Body of pancreas (tissue), 4 donors: ENCODE measurements at regions not wholly inside any gene's neighbourhood (a gene's known extent, or its start where the extent isn't known, plus 50 kb on each side); places are given as distances from the start of the nearest gene placed in this dataset.

Experiments used
- ATAC-seq: fragments of 150-250 bp; one replicate; pipeline ENCODE4 v1.9.1; 2016
- DNase-seq, 4 donors: peaks; one replicate each; pipeline ENCODE4 v3.0.0-alpha.2; 2019
- H3K27ac ChIP-seq, 4 donors: fragments of 200-600 bp; sonication (generic); 1 replicate in 3 of 4; 2 replicates in 1 of 4; pipeline versions ENCODE4 v1.5.1 to v1.6.1; 2016 to 2019; ENCODE audit warnings: mild to moderate bottlenecking in 1 of 4, mixed read lengths in 1 of 4, moderate library complexity in 1 of 4
- H3K27me3 ChIP-seq, 2 donors: fragments of 200-600 bp; sonication (generic); one replicate each; pipeline ENCODE4 v1.6.0; 2016; ENCODE audit warnings: mild to moderate bottlenecking in 1 of 2
- H3K36me3 ChIP-seq, 2 donors: fragments of 200-600 bp; sonication (generic); replicated peaks in 1 of 2; 2 replicates each; pipeline ENCODE4 v1.5.1; 2016; ENCODE audit warnings: low read depth in 2 of 2; ENCODE audit not compliant: insufficient read depth in 1 of 2
- H3K4me1 ChIP-seq: fragments of 200-600 bp; sonication (generic); one replicate; pipeline ENCODE4 v1.6.0; 2016
- H3K4me3 ChIP-seq, 2 donors: fragments of 200-600 bp; sonication (generic); 1 replicate in 1 of 2; 2 replicates in 1 of 2; pipeline ENCODE4 v1.5.1; 2016 to 2019
- H3K9me3 ChIP-seq, 3 donors: fragments of 200-600 bp; sonication (generic); 1 replicate in 2 of 3; 2 replicates in 1 of 3; pipeline ENCODE4 v1.5.1; 2016
- CTCF ChIP-seq, 7 experiments: fragments of 450-650 bp in 4 of 7; fragments of 200-600 bp in 3 of 7; sonication (generic) in 3 of 7; IDR thresholded peaks; one replicate each; pipeline ENCODE4 v1.5.1; 2016 to 2019; ENCODE audit warnings: antibody characterized with exemption in 7 of 7
- POLR2A ChIP-seq, 3 donors: fragments of 450-650 bp; IDR thresholded peaks; one replicate each; pipeline ENCODE4 v1.6.1; 2016; ENCODE audit warnings: antibody characterized with exemption in 3 of 3, mild to moderate bottlenecking in 2 of 3
- WGBS, 2 donors: methylation state at CpG; one replicate each; pipeline ENCODE4 v1.1.5; 2017; 5-methylcytosine and 5-hydroxymethylcytosine counted together
- intact Hi-C: fragments of 100-400 bp; cut with DNase I; formaldehyde crosslinking; loops from one replicate; pipeline ENCODE4 v1.15.1; 2023

- Histone ChIP-seq H3K27me3 (no peaks in the 10 kb centered on the region), H3K4me1 (no peaks in the 10 kb centered on the region), H3K27ac (no peak overlapping the region), H3K4me3 (no peak overlapping the region), H3K36me3 (no peaks in the 10 kb centered on the region), H3K9me3 (no peaks in the 10 kb centered on the region)
- intact Hi-C loops, result no loop called here
- ATAC-seq, result no peak
- DNase-seq, result no peak
- TF ChIP-seq CTCF (IDR thresholded peaks at IDR 0.05) (no peak), POLR2A (IDR thresholded peaks at IDR 0.05) (no peak)
- 54 to 87% methylated on average over 9 of the region's 9 CpGs for WGBS, 2 donors
Measured at GRCh38 chr7:142440906-142441411, 183.1 kb upstream of the PRSS58 start.

- Histone ChIP-seq H3K9me3 (no peaks in the 10 kb centered on the region), H3K4me3 (no peak overlapping the region), H3K27ac (no peak overlapping the region), H3K36me3 (no peaks in the 10 kb centered on the region), H3K4me1 (no peaks in the 10 kb centered on the region), H3K27me3 (no peaks in the 10 kb centered on the region)
- intact Hi-C loops, result no loop called here
- DNase-seq, result no peak
- TF ChIP-seq CTCF (IDR thresholded peaks at IDR 0.05), result no peak
- TF ChIP-seq POLR2A (IDR thresholded peaks at IDR 0.05), result no peak
- WGBS, 2 donors, result 77 to 78% methylated on average over 6 of the region's 6 CpGs
- ATAC-seq, result no peak
Measured at GRCh38 chr7:142440219-142440905, 182.5 kb upstream of the PRSS58 start.

GRCh38 chr7:142439739-142440138, 181.9 kb upstream of the PRSS58 start:
- Histone ChIP-seq H3K27ac (no peak overlapping the region), H3K4me3 (no peak overlapping the region), H3K27me3 (no peaks in the 10 kb centered on the region), H3K36me3 (no peaks in the 10 kb centered on the region), H3K4me1 (no peaks in the 10 kb centered on the region), H3K9me3 (no peaks in the 10 kb centered on the region)
- TF ChIP-seq CTCF (IDR thresholded peaks at IDR 0.05) (no peak), POLR2A (IDR thresholded peaks at IDR 0.05) (no peak)
- intact Hi-C loops, result no loop called here
- DNase-seq (no peak), ATAC-seq (no peak)
- 80 to 95% methylated on average over 4 of the region's 4 CpGs for WGBS, 2 donors

- no peak overlapping the region for H3K4me3 ChIP-seq
- no peak for DNase-seq
- no peak overlapping the region for H3K27ac ChIP-seq
- H3K27me3 ChIP-seq, result no peaks in the 10 kb centered on the region
- H3K4me1 ChIP-seq, result no peaks in the 10 kb centered on the region
- WGBS, 2 donors, result 66 to 92% methylated on average over 8 of the region's 8 CpGs
- intact Hi-C loops, result no loop called here
- ATAC-seq, result no peak
- TF ChIP-seq CTCF (IDR thresholded peaks at IDR 0.05) (no peak), POLR2A (IDR thresholded peaks at IDR 0.05) (no peak)
- no peaks in the 10 kb centered on the region for H3K36me3 ChIP-seq
- no peaks in the 10 kb centered on the region for H3K9me3 ChIP-seq
Measured at GRCh38 chr7:142438923-142439515, 181.2 kb upstream of the PRSS58 start.
